GM19397 (cell line): ENCODE measurements at regions not wholly inside any gene's neighbourhood (a gene's known extent, or its start where the extent isn't known, plus 50 kb on each side); places are given as distances from the start of the nearest gene placed in this dataset.
A peak's percentile ranks its signal among the peaks of the same experiment; 100 is the strongest.

Experiments
- ATAC-seq: cut with Tn5 transposase; IDR thresholded peaks from one replicate; pipeline ENCODE4 v1.9.1; 2021; ENCODE audit warnings: mild to moderate bottlenecking, moderate library complexity; ENCODE audit not compliant: unreplicated experiment

GRCh38 chr6:14646371-14646770 lies 528.8 kb downstream of the CD83 start:
- no peak for ATAC-seq

GRCh38 chr6:14647357-14647756 lies 529.8 kb downstream of the CD83 start:
- ATAC-seq: no peak

- no peak for ATAC-seq
These were observed 535.0 kb downstream of the CD83 start for GRCh38 chr6:14652536-14652935.

- ATAC-seq: no peak
These were observed 537.9 kb downstream of the CD83 start for GRCh38 chr6:14655201-14656061.

- ATAC-seq: no peak
These were observed 538.5 kb downstream of the CD83 start for GRCh38 chr6:14656078-14656521.

- no peak for ATAC-seq
These were observed 539.1 kb downstream of the CD83 start for GRCh38 chr6:14656649-14657048.

- ATAC-seq: no peak
These were observed 540.5 kb downstream of the CD83 start for GRCh38 chr6:14658030-14658429.

GRCh38 chr6:14658886-14659561 lies 541.5 kb downstream of the CD83 start:
- no peak for ATAC-seq

GRCh38 chr6:14659841-14660240 lies 542.3 kb downstream of the CD83 start:
- ATAC-seq: no peak

- ATAC-seq: no peak
These were observed 543.4 kb downstream of the CD83 start for GRCh38 chr6:14660806-14661579.

- no peak for ATAC-seq
These were observed 544.1 kb downstream of the CD83 start for GRCh38 chr6:14661691-14662090.

- ATAC-seq: peak; percentile 55
These were observed 546.6 kb downstream of the CD83 start for GRCh38 chr6:14664112-14664601.

- ATAC-seq: no peak
These were observed 547.2 kb downstream of the CD83 start for GRCh38 chr6:14664621-14665315.

- no peak for ATAC-seq
These were observed 548.5 kb downstream of the CD83 start for GRCh38 chr6:14665827-14666724.

GRCh38 chr6:14670806-14671205 lies 553.2 kb downstream of the CD83 start:
- no peak for ATAC-seq

GRCh38 chr6:14671261-14671681 lies 553.7 kb downstream of the CD83 start:
- ATAC-seq: no peak

GRCh38 chr6:14671937-14672336 lies 554.4 kb downstream of the CD83 start:
- no peak for ATAC-seq

- no peak for ATAC-seq
These were observed 555.6 kb downstream of the CD83 start for GRCh38 chr6:14673201-14673600.

- no peak for ATAC-seq
These were observed 556.9 kb downstream of the CD83 start for GRCh38 chr6:14674458-14674857.
